K562 (cell line): ENCODE measurements at regions not wholly inside any gene's neighbourhood (a gene's known extent, or its start where the extent isn't known, plus 50 kb on each side); places are given as distances from the start of the nearest gene placed in this dataset.

Source experiments
- ATAC-seq: fragments of 200-7000 bp; cut with Tn5 transposase; 3 replicates; pipeline ENCODE4 v1.9.1; 2020; ENCODE audit warnings: moderate library complexity
- BruUV-seq: library from RNA; stranded (reverse); fragments of 400-500 nt; replicated peaks from 2 replicates; lab custom pipeline; 2021; lab: Mats Ljungman, UMichigan
- CTCF ChIA-PET: fragments of 300-600 bp; formaldehyde crosslinking; extraction: SDS; loops from one replicate; lab custom pipeline; 2021; ENCODE audit warnings: low intra/inter-chr PET ratio; lab: Yijun Ruan, JAX
- POLR2A ChIA-PET: fragments of 300-600, 350-650 bp; sonication (Branson Sonifier 250); formaldehyde crosslinking; extraction: SDS; loops from one replicate; lab custom pipeline; 2021; ENCODE audit warnings: antibody characterized with exemption, inconsistent platforms; lab: Yijun Ruan, JAX
- DNase-seq, 4 experiments: peaks; one replicate each; pipeline versions ENCODE4 v3.0.0 to v3.0.0-alpha.2; 2011 to 2018; ENCODE audit warnings: low spot score in 3 of 4, mixed read lengths in 3 of 4; ENCODE audit errors: extremely low read depth in 1 of 4
- FAIRE-seq: peaks from 2 replicates; lab custom pipeline; 2011; peaks lifted over from hg19 to GRCh38; lab: Jason Lieb, UNC
- H2AFZ ChIP-seq: 2 replicates; pipeline ENCODE4 v1.6.0; 2011; ENCODE audit warnings: low read depth, low read length, control low read depth, inconsistent platforms
- H3K27ac ChIP-seq: fragments of 200-600 bp; 3 replicates; pipeline ENCODE4 v1.8.0; 2011; ENCODE audit warnings: low read depth, mild to moderate bottlenecking, control low read depth, inconsistent platforms, low read length, moderate library complexity, mixed read lengths; ENCODE audit errors: extremely low read depth
- H3K27me3 ChIP-seq, 2 experiments: fragments of 300-600 bp in 1 of 2; 2 replicates in 1 of 2; 3 replicates in 1 of 2; pipeline versions ENCODE4 v1.6.0 to v1.8.0; 2011; ENCODE audit warnings: inconsistent platforms in 2 of 2, low read length in 2 of 2, mild to moderate bottlenecking in 1 of 2, mixed read lengths in 1 of 2, moderate library complexity in 1 of 2; ENCODE audit not compliant: control insufficient read depth in 2 of 2, insufficient read depth in 2 of 2
- H3K36me3 ChIP-seq: fragments of 300-600 bp; 3 replicates; pipeline ENCODE4 v1.8.0; 2011; ENCODE audit warnings: mild to moderate bottlenecking, low read length, inconsistent platforms; ENCODE audit not compliant: control insufficient read depth, insufficient read depth
- H3K4me1 ChIP-seq, 2 experiments: fragments of 200-600 bp in 1 of 2; replicated peaks in 1 of 2; 2 replicates in 1 of 2; 3 replicates in 1 of 2; pipeline versions ENCODE4 v1.5.1 to v1.8.0; 2011; ENCODE audit warnings: inconsistent platforms in 2 of 2, low read length in 2 of 2, mild to moderate bottlenecking in 1 of 2, mixed read lengths in 1 of 2, moderate library complexity in 1 of 2; ENCODE audit not compliant: control insufficient read depth in 2 of 2, insufficient read depth in 2 of 2
- H3K4me2 ChIP-seq: 2 replicates; pipeline ENCODE4 v1.6.1; 2011; ENCODE audit warnings: low read length, control low read depth, inconsistent platforms, mixed read lengths; ENCODE audit not compliant: insufficient read depth
- H3K4me3 ChIP-seq: fragments of 200-600 bp; sonication (generic), shearing (Covaris generic); 2 replicates; pipeline ENCODE4 v1.5.1; 2016; ENCODE audit warnings: control low read depth, inconsistent platforms
- H3K79me2 ChIP-seq: fragments of 200-600 bp; 3 replicates; pipeline ENCODE4 v1.8.0; 2011; ENCODE audit warnings: low read length, inconsistent platforms; ENCODE audit not compliant: control insufficient read depth, insufficient read depth
- H3K9ac ChIP-seq, 2 experiments: 2 replicates each; pipeline versions ENCODE4 v1.6.0 to v1.6.1; 2011; ENCODE audit warnings: low read depth in 2 of 2, low read length in 2 of 2, control low read depth in 1 of 2, inconsistent platforms in 1 of 2, mild to moderate bottlenecking in 1 of 2, mixed read lengths in 1 of 2; ENCODE audit not compliant: insufficient read depth in 1 of 2
- H3K9me1 ChIP-seq: one replicate; pipeline ENCODE4 v1.6.0; 2011; ENCODE audit warnings: inconsistent platforms, mild to moderate bottlenecking, low read length, moderate library complexity; ENCODE audit not compliant: control insufficient read depth, insufficient read depth
- H3K9me3 ChIP-seq: replicated peaks from 2 replicates; pipeline ENCODE4 v1.5.1; 2011; ENCODE audit warnings: low read depth, low read length, inconsistent platforms; ENCODE audit not compliant: control insufficient read depth, insufficient read depth
- H4K20me1 ChIP-seq: replicated peaks from 2 replicates; pipeline ENCODE4 v1.6.1; 2011; ENCODE audit warnings: low read length, inconsistent platforms, mixed read lengths; ENCODE audit not compliant: control insufficient read depth, insufficient read depth
- CEBPB ChIP-seq: fragments of 450-650 bp; IDR thresholded peaks from 2 replicates; pipeline ENCODE4 v1.6.1; 2016; ENCODE audit warnings: missing genetic modification characterization, missing compliant biosample characterization
- CREM ChIP-seq: IDR thresholded peaks from 2 replicates; pipeline ENCODE4 v1.6.1; 2014; ENCODE audit warnings: antibody characterized with exemption, low read depth
- GABPB1 ChIP-seq: sonication (generic); formaldehyde crosslinking; IDR thresholded peaks from 2 replicates; pipeline ENCODE4 v1.8.0; 2022; ENCODE audit warnings: mild to moderate bottlenecking, missing genetic modification reagents
- IRF1 ChIP-seq: sonication (generic); formaldehyde crosslinking; IDR thresholded peaks from 2 replicates; pipeline ENCODE4 v1.8.0; 2022; ENCODE audit warnings: missing genetic modification reagents, mild to moderate bottlenecking, borderline replicate concordance
- KAT2B ChIP-seq: IDR thresholded peaks from one replicate; pipeline ENCODE4 v1.6.1; 2012; ENCODE audit warnings: low read depth, mild to moderate bottlenecking, control low read depth, inconsistent platforms, low read length, moderate library complexity
- NFXL1 ChIP-seq: fragments of 450-650 bp; formaldehyde crosslinking; IDR thresholded peaks from 2 replicates; pipeline ENCODE4 v1.4.0; 2021; ENCODE audit warnings: mild to moderate bottlenecking
- SIRT6 ChIP-seq: IDR thresholded peaks from one replicate; pipeline ENCODE4 v1.6.1; 2012; ENCODE audit warnings: low read depth, mild to moderate bottlenecking, control low read depth, inconsistent platforms, low read length, moderate library complexity
- SNIP1 ChIP-seq: fragments of 450-650 bp; IDR thresholded peaks from 2 replicates; pipeline ENCODE4 v1.7.1; 2017; ENCODE audit warnings: low read depth, mild to moderate bottlenecking
- SRSF1 ChIP-seq: fragments of 200-400 bp; formaldehyde crosslinking; IDR thresholded peaks from 2 replicates; pipeline ENCODE4 v1.6.1; 2017; ENCODE audit warnings: mild to moderate bottlenecking, low read depth, low read length, moderate library complexity
- ZFP1 ChIP-seq: fragments of 450-650 bp; formaldehyde crosslinking; IDR thresholded peaks from 2 replicates; pipeline ENCODE4 v1.4.0; 2020; ENCODE audit warnings: mild to moderate bottlenecking, mixed read lengths
- ZNF197 ChIP-seq: fragments of 200-800 bp; sonication (Bioruptor generic); IDR thresholded peaks from 2 replicates; pipeline ENCODE4 v1.6.1; 2016; ENCODE audit warnings: low read depth, missing genetic modification characterization, missing compliant biosample characterization
- ZNF668 ChIP-seq: fragments of 250-450 bp; sonication (Bioruptor Pico); IDR thresholded peaks from 2 replicates; pipeline ENCODE4 v1.8.0; 2022; ENCODE audit warnings: mild to moderate bottlenecking, inconsistent platforms
- ZNF75A ChIP-seq: fragments of 450-650 bp; formaldehyde crosslinking; IDR thresholded peaks from 2 replicates; pipeline ENCODE4 v1.4.0; 2020; ENCODE audit warnings: mild to moderate bottlenecking
- ZNF76 ChIP-seq: fragments of 250-450 bp; sonication (Bioruptor Pico); IDR thresholded peaks from 2 replicates; pipeline ENCODE4 v1.4.0; 2020; ENCODE audit warnings: mild to moderate bottlenecking, moderate library complexity, borderline replicate concordance
- WGBS: fragments of 100-300 bp; shearing (Covaris generic); methylation state at CpG from one replicate; pipeline ENCODE4 v1.1.6; 2016; ENCODE audit warnings: low coverage, mixed read lengths; ENCODE audit not compliant: insufficient coverage; ENCODE audit errors: missing lambda C conversion rate; 5-methylcytosine and 5-hydroxymethylcytosine counted together
- in situ Hi-C: fragments of 300-500 bp; cut with MboI; formaldehyde crosslinking; loops from 4 replicates; pipeline ENCODE4 v1.15.0; 2018; ENCODE audit warnings: inconsistent platforms, mixed read lengths
- intact Hi-C: fragments of 100-400 bp; cut with micrococcal nuclease; formaldehyde crosslinking; loops from 2 replicates; pipeline ENCODE4 v1.14.2; 2022
- TF ChIP-seq, protein P1 (sequence below): sonication (generic); formaldehyde crosslinking; IDR thresholded peaks from 2 replicates; pipeline ENCODE4 v1.8.0; 2022; ENCODE audit warnings: mild to moderate bottlenecking, missing genetic modification reagents

DNA sequence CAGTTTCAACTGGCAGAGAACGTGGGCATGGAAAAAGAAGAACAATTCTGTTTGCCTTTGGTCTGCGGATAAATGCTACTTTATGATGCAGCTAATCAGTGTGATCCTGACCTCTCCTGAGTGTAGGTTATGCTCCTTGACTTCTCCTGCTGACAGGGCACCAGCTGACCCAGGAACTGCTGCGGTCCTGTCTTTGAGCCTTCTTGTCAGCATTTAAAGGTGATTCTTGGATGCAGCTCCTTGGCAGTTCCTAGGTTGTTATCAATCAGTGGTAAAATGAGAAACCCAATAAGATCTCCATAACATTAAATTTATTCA, 150.3 kb upstream of the FGF10 start:
- Histone ChIP-seq H3K4me1 (no peaks in the 10 kb centered on the region), H4K20me1 (no peaks in the 10 kb centered on the region), H3K4me3 (no peak overlapping the region), H2AFZ (no peak overlapping the region), H3K27me3 (no peaks in the 10 kb centered on the region), H3K27ac (no peak overlapping the region), H3K79me2 (no peaks in the 10 kb centered on the region), H3K9me3 (no peaks in the 10 kb centered on the region), H3K4me2 (no peak overlapping the region), H3K9ac (no peak overlapping the region), H3K9me1 (no peaks in the 10 kb centered on the region)
- POLR2A ChIA-PET = no interaction called here
- BruUV-seq = no TSS peak
- DNase-seq = no peak
- FAIRE-seq = no peak
- CTCF ChIA-PET = no interaction called here
- in situ Hi-C loops = no loop called here
- 2% methylated on average over 3 of the region's 3 CpGs for WGBS
- no peak for ATAC-seq
- intact Hi-C loops = no loop called here
- no peak for TF ChIP-seq ZFP1
- TF ChIP-seq ZNF197 (CRISPR knock-in tag) = no peak
- no peak for TF ChIP-seq KAT2B
- TF ChIP-seq ZNF668 (CRISPR knock-in tag) = no peak
- no peak for TF ChIP-seq ZNF75A (CRISPR knock-in tag)
- TF ChIP-seq, protein P1, sequence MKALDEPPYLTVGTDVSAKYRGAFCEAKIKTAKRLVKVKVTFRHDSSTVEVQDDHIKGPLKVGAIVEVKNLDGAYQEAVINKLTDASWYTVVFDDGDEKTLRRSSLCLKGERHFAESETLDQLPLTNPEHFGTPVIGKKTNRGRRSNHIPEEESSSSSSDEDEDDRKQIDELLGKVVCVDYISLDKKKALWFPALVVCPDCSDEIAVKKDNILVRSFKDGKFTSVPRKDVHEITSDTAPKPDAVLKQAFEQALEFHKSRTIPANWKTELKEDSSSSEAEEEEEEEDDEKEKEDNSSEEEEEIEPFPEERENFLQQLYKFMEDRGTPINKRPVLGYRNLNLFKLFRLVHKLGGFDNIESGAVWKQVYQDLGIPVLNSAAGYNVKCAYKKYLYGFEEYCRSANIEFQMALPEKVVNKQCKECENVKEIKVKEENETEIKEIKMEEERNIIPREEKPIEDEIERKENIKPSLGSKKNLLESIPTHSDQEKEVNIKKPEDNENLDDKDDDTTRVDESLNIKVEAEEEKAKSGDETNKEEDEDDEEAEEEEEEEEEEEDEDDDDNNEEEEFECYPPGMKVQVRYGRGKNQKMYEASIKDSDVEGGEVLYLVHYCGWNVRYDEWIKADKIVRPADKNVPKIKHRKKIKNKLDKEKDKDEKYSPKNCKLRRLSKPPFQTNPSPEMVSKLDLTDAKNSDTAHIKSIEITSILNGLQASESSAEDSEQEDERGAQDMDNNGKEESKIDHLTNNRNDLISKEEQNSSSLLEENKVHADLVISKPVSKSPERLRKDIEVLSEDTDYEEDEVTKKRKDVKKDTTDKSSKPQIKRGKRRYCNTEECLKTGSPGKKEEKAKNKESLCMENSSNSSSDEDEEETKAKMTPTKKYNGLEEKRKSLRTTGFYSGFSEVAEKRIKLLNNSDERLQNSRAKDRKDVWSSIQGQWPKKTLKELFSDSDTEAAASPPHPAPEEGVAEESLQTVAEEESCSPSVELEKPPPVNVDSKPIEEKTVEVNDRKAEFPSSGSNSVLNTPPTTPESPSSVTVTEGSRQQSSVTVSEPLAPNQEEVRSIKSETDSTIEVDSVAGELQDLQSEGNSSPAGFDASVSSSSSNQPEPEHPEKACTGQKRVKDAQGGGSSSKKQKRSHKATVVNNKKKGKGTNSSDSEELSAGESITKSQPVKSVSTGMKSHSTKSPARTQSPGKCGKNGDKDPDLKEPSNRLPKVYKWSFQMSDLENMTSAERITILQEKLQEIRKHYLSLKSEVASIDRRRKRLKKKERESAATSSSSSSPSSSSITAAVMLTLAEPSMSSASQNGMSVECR = no peak
- TF ChIP-seq SIRT6 = no peak
- no peak for TF ChIP-seq ZNF76 (CRISPR knock-in tag)
- TF ChIP-seq CREM = no peak
- no peak for TF ChIP-seq CEBPB
- no peak for TF ChIP-seq IRF1
- TF ChIP-seq GABPB1 (CRISPR knock-in tag) = no peak
- TF ChIP-seq SNIP1 = no peak
- TF ChIP-seq NFXL1 = no peak
- TF ChIP-seq SRSF1 = no peak
- TF ChIP-seq, all 486 proteins: peak for 0
- H3K36me3 ChIP-seq = no peaks in the 10 kb centered on the region
